Lung microvascular endothelial cell (primary cell): ENCODE measurements at regions not wholly inside any gene's neighbourhood (a gene's known extent, or its start where the extent isn't known, plus 50 kb on each side); places are given as distances from the start of the nearest gene placed in this dataset.
"Not testable (repeated sequence)": the region's sequence is repeated elsewhere in the genome, so short reads cannot be mapped to it uniquely, and the experiment has no call there.

Experiments used
- DNase-seq, 2 donors: peaks; one replicate each; pipeline versions ENCODE4 v3.0.0 to v3.0.0-alpha.2; 2010; ENCODE audit warnings: low read depth in 2 of 2

GRCh38 chr13:90299238-90299637 lies 1048.2 kb upstream of the MIR17HG start:
- DNase-seq: no peak

GRCh38 chr13:90300015-90300414 lies 1047.5 kb upstream of the MIR17HG start:
- DNase-seq: no peak

GRCh38 chr13:90302107-90302506 lies 1045.4 kb upstream of the MIR17HG start:
- no peak for DNase-seq

- no peak for DNase-seq
Measured at GRCh38 chr13:90305796-90306195, 1041.7 kb upstream of the MIR17HG start.

- DNase-seq: no peak
Measured at GRCh38 chr13:90307136-90307535, 1040.4 kb upstream of the MIR17HG start.

- no peak for DNase-seq
Measured at GRCh38 chr13:90308249-90308648, 1039.2 kb upstream of the MIR17HG start.

DNA sequence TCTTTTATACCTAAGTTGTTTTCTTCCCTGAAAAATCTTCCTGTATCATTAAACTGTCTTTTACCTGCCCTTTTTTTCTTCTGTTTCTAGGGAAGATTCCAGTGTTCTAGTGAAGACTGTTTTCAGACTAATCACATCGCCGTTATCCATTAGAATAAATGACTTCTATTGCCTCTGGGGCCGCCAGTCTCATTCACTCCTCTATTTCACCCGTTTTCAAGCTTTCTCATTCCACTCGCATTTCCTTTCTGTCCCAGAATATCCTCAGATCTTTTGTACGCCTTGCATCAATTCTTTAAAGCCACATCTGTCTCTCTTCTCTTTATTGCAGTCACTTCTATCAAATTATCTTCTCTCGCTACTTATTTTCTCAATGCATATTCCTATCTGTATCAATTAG lies 1035.6 kb upstream of the MIR17HG start:
- DNase-seq: no peak

- DNase-seq: no peak
Measured at GRCh38 chr13:90315061-90315460, 1032.4 kb upstream of the MIR17HG start.

GRCh38 chr13:90320664-90321063 lies 1026.8 kb upstream of the MIR17HG start:
- no peak for DNase-seq

DNA sequence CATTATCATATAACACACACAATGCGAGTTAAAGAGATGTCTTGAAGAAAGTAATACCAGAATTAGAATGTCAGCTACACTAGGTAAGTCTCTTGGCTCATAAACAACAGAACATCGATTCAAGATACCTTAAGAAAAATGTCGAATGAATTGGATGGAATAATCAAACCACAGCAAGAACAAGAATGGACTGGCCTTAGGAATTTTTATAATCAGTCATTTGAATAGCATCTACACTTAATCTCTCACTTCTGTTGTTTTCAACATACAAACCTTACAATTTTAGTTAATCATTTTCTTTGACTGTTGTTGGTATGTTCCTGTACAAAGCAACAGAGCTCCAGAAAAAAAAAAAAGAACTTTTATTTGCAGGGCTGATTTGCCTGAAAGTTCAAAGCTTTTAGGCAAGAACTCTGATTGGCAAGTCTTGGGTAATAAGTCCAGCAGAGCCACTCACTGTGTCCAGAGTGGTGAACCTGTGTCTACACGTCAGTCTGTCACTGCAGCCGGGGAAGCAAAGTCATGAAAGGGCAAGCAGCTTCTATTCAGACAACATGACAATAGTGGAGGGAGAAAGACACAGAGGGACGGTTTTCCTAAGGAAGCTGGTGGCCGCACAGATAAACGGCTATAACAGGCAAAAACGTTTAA lies 1026.1 kb upstream of the MIR17HG start:
- no peak for DNase-seq

DNA sequence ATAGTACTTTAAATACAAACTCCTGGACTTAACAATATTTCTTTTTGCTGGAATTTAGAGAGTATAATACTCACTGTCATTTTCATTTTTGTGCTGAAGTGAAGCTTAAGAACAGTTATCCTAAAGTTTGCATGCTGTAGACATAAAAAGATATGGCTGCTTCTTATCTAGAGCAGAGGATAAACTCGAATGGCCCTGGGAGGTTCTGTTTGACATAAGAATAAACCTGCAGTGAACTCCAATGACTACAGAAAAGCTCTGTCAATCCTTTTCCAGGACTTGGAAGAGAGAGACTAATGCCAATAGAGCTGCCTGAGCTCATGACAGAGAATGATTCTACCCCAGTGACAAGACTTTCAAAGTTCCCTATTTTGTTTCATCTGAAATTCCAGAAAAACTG lies 1017.8 kb upstream of the MIR17HG start:
- no peak for DNase-seq

DNA sequence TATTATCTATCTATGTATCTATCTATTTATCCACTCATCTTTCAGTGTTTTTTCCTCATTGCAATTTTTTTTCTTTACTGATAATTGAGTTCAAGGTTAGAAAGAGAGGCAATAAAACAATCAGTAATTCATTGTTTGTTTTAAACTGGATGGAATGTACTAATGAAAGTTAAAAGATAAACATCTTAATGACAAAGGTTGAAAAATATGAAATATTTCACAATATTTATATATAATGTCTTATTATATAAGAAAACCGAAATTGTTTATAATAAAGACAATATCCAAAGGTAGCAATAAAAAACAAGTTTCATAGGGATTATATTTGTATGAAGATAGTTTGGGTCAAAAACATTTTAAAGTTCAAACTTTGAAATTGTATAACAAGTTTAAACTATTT lies 1015.5 kb upstream of the MIR17HG start:
- DNase-seq: no peak

GRCh38 chr13:90336507-90336906 lies 1011.0 kb upstream of the MIR17HG start:
- DNase-seq: no peak

DNA sequence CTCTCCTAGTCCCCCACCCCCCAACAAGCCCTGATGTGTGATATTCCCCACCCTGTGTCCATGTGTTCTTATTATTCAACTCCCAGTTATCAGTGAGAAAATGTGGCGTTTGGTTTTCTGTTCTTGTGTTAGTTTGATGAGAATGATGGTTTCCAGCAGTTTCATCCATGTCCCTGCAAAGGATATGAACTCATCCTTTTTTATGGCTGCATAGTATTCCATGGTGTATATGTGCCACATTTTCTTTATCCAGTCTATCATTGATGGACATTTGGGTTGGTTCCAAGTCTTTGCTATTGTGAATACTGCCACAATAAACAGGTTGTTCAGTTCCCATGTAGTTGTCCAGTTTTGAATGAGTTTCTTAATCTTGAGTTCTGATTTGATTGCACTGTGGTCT lies 1006.1 kb upstream of the MIR17HG start:
- not testable (repeated sequence) for DNase-seq

DNA sequence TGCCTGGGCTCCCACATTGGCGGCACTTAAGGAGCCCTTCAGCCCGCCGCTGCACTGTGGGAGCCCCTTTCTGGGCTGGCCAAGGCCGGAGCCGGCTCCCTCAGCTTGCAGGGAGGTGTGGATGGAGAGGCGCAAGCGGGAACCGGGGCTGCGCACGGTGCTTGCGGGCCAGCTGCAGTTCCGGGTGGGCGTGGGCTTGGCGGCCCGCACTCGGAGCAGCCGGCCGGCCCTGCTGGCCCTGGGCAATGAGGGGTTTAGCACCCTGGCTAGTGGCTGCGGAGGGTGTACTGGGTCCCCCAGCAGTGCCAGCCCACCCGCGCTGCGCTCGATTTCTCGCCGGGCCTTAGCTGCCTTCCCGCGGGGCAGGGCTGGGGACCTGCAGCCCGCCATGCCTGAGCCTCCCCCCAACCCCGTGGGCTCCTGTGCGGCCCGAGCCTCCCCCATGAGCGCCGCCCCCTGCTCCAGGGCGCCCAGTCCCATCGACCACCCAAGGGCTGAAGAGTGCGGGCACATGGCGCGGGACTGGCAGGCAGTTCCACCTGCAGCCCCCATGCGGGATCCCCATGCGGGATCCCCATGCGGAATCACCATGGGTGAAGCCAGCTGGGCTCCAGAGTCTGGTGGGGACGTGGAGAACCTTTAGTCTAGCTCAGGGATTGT lies 998.9 kb upstream of the MIR17HG start:
- DNase-seq: not testable (repeated sequence)

- no peak for DNase-seq
Measured at GRCh38 chr13:90352763-90353162, 994.7 kb upstream of the MIR17HG start.

- DNase-seq: no peak
Measured at GRCh38 chr13:90355162-90355751, 992.2 kb upstream of the MIR17HG start.

DNA sequence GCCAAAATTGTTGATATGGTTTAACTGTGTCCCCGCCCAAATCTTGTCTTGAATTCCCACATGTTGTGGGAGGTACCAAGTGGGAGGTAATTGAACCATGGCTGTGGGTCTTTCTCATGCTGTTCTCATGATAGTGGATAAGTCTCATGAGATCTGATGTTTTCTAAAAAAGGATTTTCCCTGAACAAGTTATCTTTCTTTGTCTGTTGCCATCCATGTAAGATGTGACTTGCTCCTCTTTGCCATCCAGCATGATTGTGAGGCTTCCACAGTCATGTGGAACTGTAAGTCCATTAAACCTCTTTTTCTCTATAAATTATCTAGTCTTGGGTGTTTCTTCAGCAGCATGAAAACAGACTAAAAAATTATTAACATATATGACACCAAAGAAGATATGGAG lies 986.7 kb upstream of the MIR17HG start:
- DNase-seq: no peak

- DNase-seq: peak in 1 of 2 donors; percentile 2
Measured at GRCh38 chr13:90362707-90363106, 984.8 kb upstream of the MIR17HG start.

DNA sequence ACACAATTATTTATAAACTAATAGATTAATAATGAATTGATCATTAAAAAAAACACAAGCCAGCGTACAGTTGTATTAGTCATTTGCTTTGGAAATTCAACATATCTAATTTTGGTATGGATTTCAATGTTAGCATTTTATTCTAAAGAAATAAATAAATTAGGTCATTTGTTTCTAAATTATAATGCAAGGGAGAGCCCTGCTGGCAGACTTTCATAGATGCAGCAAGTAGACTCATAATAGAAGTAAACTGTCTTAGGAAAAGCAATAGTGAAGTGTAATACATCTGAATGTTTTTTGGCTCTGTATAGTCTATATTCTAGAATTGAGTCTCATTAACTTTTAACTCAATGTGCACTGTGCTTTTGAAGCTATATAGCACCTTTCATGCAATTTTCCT lies 982.4 kb upstream of the MIR17HG start:
- DNase-seq: peak in 1 of 2 donors; percentile 14

- DNase-seq: no peak
Measured at GRCh38 chr13:90374168-90374567, 973.3 kb upstream of the MIR17HG start.

DNA sequence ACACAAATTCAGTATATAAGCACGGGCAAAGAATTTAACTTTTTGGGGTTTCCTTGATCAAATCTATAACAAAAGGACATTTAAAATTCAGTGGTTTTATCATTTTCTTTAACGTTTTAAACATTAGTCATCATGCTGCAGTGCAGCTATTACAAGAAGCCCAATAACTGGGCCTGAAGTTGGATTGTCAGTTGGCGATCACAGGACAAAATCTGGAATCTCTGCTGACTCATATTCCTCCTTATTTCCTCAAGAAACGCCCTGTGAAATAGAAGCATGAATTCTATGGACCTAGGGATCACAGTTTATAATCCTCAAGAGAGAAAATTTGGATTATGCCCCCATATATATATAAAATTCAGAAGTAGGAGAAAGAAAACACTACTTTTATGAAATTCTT lies 971.6 kb upstream of the MIR17HG start:
- peak in 1 of 2 donors; percentile 0 for DNase-seq

GRCh38 chr13:90382425-90382824 lies 965.1 kb upstream of the MIR17HG start:
- no peak for DNase-seq
